GM18907 (cell line): ENCODE measurements at regions not wholly inside any gene's neighbourhood (a gene's known extent, or its start where the extent isn't known, plus 50 kb on each side); places are given as distances from the start of the nearest gene placed in this dataset.
"Not testable (repeated sequence)": the region's sequence is repeated elsewhere in the genome, so short reads cannot be mapped to it uniquely, and the experiment has no call there.

Source experiments
- ATAC-seq: cut with Tn5 transposase; IDR thresholded peaks from one replicate; pipeline ENCODE4 v1.9.1; 2021; ENCODE audit warnings: mild to moderate bottlenecking, moderate library complexity; ENCODE audit not compliant: unreplicated experiment

DNA sequence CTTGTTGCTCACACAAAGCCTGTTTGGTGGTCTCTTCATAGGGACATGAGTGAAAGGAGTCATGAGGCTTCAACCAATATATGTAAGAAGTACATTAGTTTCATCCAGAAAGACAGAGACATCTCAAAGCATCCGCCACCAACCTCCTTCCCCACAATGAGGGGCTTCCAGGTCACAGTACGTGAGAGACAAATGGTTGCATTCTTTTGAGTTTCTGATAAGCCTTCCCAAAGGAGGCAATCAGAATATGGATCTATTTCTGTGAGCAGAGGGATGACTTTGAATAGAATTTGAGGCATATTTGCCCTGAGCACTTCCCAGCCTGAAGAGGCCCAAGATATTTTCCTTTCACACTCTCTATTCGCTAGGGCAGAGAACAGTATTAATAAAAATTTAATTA is 931.1 kb downstream of the FAM181B start:
- no peak for ATAC-seq

DNA sequence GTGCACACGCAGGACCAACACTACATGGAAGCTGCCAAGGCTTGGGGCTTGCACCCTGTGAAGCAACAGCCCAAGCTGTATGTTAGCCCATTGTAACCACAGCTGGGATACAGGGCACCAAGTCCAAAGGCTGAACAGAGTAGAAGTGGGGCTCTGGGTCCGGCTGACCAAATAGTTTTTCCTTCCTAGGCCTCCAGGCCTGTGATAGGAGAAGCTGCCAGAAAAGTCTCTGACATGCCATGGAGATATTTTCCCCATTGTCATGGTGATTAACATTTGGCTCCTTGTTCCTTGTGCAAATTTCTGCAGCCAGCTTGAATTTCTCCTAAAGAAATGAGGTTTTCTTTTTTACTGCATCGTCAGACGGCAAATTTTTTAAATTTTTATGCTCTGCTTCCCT is 941.2 kb downstream of the FAM181B start:
- ATAC-seq = no peak

DNA sequence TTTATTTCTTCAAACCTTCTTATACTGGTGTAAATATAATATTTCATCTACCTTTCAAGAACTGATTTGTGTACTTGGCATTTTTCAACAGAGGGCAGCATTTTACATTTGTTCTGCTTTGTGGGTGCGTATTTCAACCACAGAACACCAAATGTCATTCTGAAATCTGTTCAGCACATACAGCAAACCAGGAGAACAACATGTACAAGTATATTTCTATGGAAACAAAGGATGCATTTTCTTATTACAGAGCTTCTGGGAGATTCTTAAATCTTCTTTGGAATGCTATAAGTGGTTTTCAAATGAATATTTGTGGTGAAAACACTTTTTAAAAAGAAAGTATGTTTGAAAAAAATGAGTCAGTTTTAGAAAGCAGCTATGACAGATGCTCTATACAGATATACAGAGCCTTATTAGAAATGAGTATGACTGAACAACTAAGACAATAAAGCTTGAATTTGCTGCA is 946.0 kb downstream of the FAM181B start:
- peak; percentile 77 for ATAC-seq

DNA sequence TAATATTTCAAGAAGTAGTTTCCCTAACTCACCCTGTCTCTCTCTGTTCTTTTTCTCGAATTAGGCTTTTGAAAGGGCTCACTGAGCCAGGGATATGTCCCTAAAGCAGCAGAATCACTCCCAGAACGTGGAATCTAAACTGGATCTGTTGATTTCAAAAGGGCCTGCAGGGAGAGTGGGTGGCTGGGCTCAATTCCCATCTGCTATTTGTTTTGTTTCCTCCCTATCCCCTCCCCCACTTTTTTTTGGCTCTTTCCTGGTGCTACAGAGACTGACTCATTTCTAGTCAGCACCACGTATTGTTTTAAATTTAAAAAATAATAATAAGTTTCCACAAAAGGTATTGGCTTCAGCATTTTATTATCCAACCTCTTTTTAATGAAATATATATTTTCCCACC is 961.5 kb downstream of the FAM181B start:
- no peak for ATAC-seq

DNA sequence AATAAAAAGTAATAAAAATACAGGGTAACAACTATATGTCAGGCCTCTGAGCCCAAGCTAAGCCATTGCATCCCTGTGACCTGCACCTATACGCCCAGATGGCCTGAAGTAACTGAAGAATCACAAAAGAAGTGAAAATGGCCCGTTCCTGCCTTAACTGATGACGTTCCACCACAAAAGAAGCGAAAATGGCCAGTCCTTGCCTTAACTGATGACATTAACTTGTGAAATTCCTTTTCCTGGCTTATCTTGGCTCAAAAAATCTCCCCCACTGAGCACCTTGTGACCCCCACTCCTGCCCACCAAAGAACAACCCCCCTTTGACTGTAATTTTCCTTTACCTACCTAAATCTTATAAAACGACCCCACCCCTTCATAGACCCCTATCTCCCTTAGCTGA is 963.8 kb downstream of the FAM181B start:
- ATAC-seq = not testable (repeated sequence)

DNA sequence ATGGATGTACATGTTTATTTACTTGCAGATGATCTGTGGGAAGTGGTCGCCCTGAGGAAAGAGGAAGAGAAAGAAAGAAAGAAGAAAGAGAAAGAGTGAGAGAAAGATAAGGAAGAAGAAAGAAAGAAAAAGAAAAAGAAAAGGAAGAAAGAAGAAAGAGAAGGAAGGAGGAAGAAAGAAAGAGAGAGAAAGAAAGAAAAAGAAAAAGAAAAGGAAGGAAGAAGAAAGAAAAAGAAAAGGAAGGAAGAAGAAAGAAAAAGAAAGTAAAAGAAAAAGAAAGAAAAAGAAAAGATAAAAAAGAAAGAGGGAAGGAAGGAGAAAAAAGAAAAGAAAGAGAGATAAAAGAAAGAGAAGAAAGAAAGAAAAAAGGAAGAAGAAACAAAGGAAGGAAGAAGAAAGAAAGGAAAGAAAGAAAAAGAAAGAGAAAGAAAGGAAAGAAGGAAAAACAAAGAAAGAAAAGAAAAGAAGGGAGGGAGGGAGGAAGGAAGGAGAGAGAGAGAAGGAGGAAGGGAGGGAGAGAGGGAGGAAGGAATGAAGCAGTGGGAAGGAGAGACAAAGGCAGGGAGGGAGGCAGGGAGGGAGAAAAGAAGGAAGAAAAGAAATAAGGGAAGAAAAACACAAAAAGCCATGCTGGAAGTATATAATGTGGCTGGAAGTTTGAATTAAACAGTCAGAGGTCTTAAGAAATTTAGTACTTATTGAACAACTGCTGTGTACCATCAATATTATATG is 976.6 kb downstream of the FAM181B start:
- no peak for ATAC-seq

DNA sequence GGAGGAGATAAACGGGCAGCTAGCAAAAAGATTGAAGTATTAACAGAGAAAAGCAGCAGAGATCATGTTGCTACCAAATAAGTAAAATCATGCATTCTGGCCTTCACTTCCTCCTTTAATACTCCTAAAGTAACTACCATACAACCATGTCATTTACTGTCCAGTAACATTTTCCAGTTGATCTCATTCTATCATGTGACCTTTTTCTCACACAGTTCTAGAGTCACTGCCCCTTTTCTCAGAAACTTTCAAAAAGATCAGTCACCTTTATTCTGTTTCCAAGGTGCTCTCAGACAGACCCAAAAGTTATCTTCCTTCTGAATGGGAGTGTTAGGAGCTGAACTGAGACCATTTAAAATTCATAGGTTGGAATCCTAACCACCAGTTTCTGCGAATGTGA is 984.4 kb downstream of the FAM181B start:
- ATAC-seq = no peak

DNA sequence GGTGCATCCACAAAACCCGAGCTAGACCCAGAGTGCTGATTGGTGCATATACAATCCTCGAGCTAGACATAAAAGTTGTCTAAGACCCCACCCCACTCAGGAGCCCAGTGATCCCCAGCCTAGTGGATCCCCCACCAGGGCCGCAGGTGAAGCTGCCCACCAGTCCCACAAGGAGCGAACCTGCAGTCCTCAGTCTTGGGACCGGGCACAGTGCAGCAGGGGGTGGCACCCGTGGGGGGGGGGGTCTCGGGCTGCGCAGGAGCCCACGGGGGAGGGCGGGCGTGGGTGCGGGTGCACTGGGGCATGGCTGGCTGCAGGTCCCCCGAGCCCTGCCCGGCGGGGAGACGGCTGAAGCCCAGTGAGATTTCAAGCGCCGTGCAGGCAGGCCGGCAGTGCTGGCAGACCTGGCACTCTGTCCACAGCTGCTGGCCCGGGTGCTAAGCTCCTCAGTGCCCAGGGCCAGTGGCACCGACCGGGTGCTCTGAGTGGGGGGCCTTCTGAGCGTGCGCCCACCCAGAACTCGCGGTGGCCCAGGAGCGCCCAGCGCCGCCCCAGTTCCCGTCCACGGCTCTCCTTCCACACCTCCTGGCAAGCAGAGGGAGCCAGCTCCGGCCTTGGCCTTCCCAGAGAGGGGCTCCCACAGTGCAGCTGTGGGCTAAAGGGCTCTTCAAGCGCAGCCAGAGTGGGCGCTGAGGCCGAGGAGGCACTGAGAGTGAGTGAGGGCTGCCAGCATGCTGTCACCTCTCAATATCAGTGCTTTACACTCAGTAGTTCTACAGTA is 989.1 kb downstream of the FAM181B start:
- ATAC-seq = no peak

DNA sequence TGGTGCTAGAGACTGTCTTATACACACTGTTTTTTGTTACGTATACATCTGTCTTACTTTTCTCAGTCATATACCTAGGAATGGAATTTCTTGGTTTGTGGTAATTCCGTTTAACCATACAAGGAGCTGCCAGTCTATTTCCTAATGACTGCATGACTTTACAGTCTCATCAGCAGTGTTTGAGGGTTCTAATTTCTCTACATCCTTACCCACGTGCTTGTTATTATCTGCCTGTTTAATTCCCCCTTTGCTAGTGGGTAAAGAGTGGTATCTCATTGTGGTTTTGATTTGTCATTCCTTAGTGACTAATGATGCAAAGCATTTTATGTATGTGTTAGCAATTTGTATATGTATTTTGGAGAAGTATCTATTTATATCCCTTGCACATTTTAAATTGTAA is 1008.0 kb downstream of the FAM181B start:
- ATAC-seq = no peak

DNA sequence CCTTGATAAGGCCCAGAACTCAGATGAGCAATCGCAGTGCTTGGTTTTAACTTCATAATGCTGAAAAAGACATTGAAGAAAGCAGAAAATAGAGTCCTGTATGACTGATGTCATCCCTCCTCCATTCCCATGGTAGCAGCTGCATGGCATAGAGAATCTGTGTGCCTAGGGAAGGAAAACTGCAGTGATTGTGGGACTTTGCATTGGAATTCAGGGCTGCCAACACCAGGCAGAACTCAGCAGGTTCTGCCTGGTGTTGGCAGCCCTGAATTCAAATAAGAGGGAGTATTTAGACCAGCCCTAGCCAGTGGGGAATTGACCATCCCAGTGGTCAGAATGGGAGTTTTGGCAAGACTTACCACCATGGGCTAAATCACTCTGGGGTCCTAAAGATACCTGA is 1016.0 kb downstream of the FAM181B start:
- ATAC-seq = no peak

DNA sequence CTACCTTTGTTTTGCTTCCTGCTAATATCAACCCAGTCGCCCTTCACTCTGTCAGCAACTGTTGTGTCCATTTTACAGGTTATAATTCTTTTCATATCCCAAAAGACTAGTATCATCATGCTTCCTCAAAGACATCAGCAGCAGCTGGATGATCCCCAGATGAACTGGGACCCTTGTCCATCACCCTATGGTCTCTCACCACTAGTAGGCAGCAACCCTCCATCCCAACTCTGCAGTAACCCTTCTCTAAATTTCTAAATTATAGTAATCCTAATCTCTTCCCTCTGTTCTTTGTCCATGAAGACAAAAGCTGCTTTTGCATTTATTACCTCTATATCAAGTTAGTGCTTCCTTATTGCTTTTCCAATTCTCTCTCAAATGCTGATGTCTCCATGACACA is 1025.8 kb downstream of the FAM181B start:
- no peak for ATAC-seq

DNA sequence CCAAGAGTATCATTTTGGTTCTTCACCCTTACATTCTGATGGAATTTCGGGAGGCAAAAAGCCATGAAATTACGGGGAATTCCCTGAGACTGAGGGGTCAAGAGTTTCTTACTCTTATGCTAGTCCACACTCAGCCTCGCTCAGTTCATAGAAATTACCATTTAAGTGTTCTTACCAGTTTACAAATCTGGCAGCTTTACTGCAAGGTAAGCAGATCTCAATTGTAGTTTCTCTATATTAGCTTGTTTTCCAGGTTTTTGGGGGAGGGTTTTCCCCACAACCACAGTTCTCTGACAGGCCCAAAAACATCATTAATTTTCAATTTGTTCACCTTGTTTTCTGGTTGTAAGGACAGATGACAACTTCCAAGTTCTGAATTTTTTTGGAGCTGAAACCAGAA is 1028.4 kb downstream of the FAM181B start:
- no peak for ATAC-seq

DNA sequence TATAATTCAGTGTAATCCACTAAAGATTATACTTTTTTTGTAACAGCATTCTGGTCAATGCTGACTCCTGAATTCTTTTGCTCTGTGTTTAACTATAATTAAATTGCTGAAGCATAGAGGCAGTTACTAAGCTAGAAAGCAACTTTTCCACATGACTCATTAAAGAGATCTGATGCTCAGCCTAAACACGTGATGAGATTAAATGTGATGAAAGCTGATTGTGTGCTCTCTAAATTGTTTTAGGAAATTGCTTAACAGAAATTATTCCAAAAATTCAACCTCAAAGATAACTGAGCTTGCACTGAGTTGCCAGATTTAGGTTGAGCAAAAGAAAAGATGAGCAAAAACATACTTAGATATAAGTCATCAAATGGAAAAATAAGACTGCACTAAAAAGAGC is 1033.6 kb downstream of the FAM181B start:
- no peak for ATAC-seq

DNA sequence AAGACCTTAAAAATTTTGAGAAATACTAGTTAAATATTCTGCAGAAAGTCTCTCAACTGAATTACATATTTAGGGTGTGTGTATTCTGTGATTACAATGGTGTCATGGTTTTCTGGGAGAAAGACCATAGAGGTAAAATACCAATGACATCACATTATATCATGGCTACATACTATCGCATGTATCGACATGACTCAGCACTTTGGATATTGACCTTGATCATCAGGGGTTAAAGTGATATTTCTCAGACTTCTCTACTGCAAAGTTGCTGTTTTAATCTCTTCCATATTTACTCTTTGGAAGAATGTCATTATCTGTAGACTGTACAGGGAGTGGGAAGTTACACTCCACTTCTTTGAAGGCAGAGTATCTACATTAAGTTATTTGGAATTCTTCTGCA is 1046.6 kb downstream of the FAM181B start:
- no peak for ATAC-seq

DNA sequence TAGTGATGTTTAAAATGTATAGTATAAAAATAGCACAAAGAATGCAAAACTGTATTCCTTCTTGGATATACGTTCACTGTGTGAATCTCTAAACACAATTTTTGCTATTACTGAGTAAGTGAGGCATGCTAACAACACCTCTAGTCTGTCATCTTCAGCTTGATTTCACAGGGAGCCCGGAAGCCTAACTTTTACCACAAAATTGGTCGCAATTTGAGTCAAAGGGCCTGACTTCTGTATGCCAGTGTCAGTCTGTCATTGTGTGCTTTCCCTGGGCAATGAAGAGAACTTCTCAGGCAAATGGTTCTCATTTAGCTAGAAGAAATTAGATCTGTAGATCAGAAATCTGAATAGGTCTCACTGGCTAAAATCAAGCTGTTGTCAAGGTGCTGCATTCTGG is 1059.5 kb downstream of the FAM181B start:
- peak; percentile 94 for ATAC-seq

DNA sequence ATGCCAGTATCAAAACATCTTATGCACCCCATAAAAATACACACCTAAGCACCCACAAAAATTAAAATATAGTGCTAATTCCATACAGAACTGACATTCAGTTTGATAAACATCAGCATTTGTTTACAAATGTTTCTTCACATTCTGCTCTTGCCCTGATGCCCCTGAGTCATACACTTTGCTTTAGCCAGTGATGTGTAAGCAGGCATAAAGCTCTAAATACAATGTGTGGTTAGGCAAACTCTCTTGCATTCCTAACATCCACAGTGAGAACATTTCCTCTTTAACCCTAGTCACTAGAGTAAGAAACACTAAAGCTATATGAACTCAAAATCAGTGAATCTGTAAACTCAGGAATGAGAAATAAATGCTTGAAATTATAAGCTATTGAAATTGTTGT is 1060.7 kb downstream of the FAM181B start:
- no peak for ATAC-seq

DNA sequence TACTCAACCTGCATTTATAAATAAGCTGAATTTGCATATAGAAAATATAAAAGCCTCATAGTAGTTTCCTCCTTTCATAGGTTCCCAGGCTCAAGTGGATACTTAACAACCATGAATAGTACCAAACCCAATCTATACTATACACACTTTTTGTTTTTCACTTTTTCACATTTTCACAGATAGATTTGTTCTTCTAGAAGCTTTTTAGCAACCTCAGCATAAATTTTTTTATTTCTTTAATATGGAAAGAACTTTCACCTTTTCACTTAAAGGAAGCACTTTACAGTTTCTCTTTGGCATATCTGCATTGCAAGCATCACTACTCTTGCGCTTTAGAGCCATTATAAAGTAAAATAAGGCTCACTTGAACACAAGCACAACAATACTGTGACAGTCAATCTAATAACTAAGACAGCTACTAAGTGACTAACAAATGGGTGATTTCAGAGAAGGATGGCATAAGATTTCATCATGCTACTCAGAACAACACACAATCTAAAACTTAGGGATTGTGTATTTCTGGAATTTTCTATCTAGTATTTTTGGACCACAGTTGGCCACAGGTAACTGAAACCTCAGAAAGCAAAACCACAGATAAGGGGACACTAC is 1063.6 kb downstream of the FAM181B start:
- no peak for ATAC-seq

DNA sequence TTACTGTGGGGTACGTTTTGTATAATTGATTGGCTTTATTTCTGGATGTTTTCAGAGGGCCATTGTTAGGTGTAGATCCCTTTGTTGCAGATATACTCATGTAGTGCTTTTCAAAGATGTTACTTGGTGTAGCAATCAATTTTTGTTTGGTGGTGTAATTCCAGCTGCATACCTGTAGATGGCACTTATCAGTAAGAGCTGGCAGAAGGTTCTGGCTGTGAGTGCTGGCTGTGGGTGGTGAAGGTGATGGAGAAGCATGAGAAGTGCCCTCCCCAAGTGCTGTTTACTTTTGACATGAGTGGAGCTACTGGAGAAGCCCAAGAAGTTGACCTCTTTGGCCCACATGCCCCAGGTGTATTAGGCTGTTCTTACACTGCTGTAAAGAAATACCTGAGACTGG is 1074.9 kb downstream of the FAM181B start:
- no peak for ATAC-seq

DNA sequence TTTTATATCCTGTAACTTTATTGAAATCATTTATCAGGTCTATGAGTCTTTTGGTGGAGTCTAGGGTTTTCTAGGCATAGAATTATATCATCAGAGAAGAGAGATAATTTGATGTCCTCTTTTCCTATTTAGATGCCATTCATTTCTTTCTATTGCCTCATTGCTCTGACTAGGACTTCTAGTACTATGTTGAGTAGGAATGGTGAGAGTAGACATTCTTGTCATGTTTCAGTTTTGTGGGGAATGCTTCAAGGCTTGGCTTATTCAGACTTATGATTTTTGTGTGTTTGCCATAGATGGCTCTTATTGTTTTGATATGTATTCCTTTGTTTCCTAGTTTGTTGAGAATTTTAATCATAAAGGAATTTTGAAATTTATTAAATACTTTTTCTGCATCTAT is 1078.3 kb downstream of the FAM181B start:
- no peak for ATAC-seq

DNA sequence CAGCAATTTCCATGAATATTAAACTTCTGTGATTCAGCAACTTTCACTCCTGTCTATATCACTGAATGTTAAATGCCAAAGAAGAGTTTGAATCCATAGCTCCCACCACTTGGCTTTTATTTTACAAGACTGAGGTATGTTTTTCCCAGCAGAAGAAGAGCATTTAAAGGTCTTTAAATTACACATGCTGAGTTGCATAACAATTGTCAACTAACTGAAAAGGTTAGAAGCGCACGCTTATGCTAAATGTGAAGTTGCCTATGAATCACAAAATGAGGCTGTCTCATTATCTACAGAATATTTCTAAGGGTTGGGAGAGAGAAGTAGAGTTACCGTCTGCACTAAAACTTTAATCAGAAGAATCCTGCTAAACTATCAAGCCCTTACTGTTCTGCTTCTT is 1086.3 kb downstream of the FAM181B start:
- ATAC-seq = no peak

DNA sequence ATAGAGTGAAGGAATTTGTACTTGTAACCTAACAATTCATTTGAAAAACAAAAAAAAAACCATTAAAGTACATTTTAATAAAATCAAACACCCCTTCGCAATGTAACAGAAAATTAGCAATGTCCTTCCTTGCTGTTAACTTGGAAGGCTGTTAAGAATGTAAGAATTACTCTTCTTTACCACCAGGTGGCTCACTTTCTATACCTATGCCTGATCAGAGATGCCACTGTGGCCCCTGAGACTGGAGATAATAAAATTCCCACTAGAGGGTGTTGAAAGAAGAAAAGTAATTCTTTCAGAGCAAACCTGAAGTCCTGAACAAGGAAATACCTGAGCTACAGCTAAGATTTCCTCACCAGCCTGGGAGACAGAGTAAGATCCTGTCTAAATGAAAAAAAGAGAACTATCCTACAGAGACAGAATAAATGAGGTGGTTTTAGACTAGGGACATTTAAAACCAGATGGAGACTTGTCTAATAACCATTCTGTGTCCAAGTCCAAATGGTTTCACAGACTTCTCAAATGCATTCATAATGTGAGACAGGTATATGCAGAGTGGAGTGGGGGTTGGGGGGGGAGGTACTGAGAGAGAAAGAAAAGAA is 1089.3 kb downstream of the FAM181B start:
- ATAC-seq = peak; percentile 96

DNA sequence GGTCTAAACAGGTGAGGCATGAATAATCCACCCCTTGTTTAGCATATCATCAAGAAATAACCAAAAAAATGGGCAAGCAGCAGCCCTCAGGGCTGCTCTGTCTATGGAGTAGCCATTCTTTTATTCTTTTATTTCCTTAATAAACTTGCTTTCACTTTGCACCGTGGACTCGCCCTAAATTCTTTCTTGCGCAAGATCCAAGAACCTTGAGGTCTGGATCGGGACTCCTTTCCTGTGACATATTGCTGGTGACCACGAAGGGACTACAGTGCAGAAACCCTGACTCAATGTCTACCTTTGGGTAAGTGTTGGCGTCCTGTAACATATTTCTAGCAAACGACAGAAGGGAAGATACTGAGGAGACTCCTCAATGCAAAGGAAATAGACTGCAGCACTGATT is 1099.2 kb downstream of the FAM181B start:
- no peak for ATAC-seq
